HepG2 (cell line): ENCODE measurements at regions not wholly inside any gene's neighbourhood (a gene's known extent, or its start where the extent isn't known, plus 50 kb on each side); places are given as distances from the start of the nearest gene placed in this dataset.
"Not testable (repeated sequence)": the region's sequence is repeated elsewhere in the genome, so short reads cannot be mapped to it uniquely, and the experiment has no call there.

Source experiments
- ATAC-seq: fragments of 200-7000 bp; cut with Tn5 transposase; 3 replicates; pipeline ENCODE4 v1.9.1; 2020; ENCODE audit warnings: mild to moderate bottlenecking, moderate library complexity
- BruUV-seq: library from RNA; stranded (reverse); fragments of 400-500 nt; replicated peaks from 2 replicates; lab custom pipeline; 2021; lab: Mats Ljungman, UMichigan
- CTCF ChIA-PET: fragments of 300-600 bp; formaldehyde crosslinking; extraction: SDS; loops from one replicate; lab custom pipeline; 2021; ENCODE audit warnings: low total read pairs, inconsistent platforms, low intra/inter-chr PET ratio; lab: Yijun Ruan, JAX
- POLR2A ChIA-PET: fragments of 350-600 bp; sonication (Branson Sonifier 250); formaldehyde crosslinking; loops from one replicate; lab custom pipeline; 2020; ENCODE audit warnings: antibody characterized with exemption, inconsistent platforms; lab: Yijun Ruan, JAX
- DNase-seq: peaks from one replicate; pipeline ENCODE4 v3.0.0-alpha.2; 2015; ENCODE audit warnings: low spot score
- FAIRE-seq: peaks from 3 replicates; lab custom pipeline; 2011; peaks lifted over from hg19 to GRCh38; lab: Jason Lieb, UNC
- H2AFZ ChIP-seq: one replicate; pipeline ENCODE4 v1.6.1; 2011; ENCODE audit warnings: low read length, inconsistent platforms
- H3K27ac ChIP-seq: fragments of 300-600 bp; 3 replicates; pipeline ENCODE4 v1.8.0; 2011; ENCODE audit warnings: mixed run types, mild to moderate bottlenecking, mixed read lengths, low read length, inconsistent platforms; ENCODE audit not compliant: insufficient read depth; ENCODE audit errors: extremely low read length
- H3K27me3 ChIP-seq, 2 experiments: fragments of 200-600 bp in 1 of 2; 2 replicates in 1 of 2; 3 replicates in 1 of 2; pipeline versions ENCODE4 v1.6.0 to v1.8.0; 2011; ENCODE audit warnings: low read length in 2 of 2, mild to moderate bottlenecking in 2 of 2, moderate library complexity in 2 of 2, inconsistent platforms in 1 of 2; ENCODE audit not compliant: insufficient read depth in 2 of 2, control insufficient read depth in 1 of 2
- H3K36me3 ChIP-seq, 2 experiments: fragments of 200-600 bp in 1 of 2; replicated peaks in 1 of 2; 2 replicates in 1 of 2; 3 replicates in 1 of 2; pipeline versions ENCODE4 v1.5.1 to v1.8.0; 2011; ENCODE audit warnings: low read length in 2 of 2, inconsistent platforms in 1 of 2; ENCODE audit not compliant: insufficient read depth in 2 of 2, control insufficient read depth in 1 of 2
- H3K4me1 ChIP-seq: 2 replicates; pipeline ENCODE4 v1.5.1; 2012; ENCODE audit warnings: low read length, inconsistent platforms; ENCODE audit not compliant: insufficient read depth
- H3K4me2 ChIP-seq: 2 replicates; pipeline ENCODE4 v1.6.0; 2011; ENCODE audit warnings: low read depth, low read length, inconsistent platforms
- H3K4me3 ChIP-seq, 3 experiments: fragments of 200-600 bp in 1 of 3; sonication (generic), shearing (Covaris generic) in 1 of 3; replicated peaks in 1 of 3; 2 replicates each; pipeline ENCODE4 v1.5.1; 2011 to 2016; ENCODE audit warnings: low read length in 3 of 3, inconsistent platforms in 2 of 3, low read depth in 2 of 3, mild to moderate bottlenecking in 2 of 3, control low read depth in 1 of 3, mixed read lengths in 1 of 3; ENCODE audit not compliant: insufficient read depth in 1 of 3
- H3K79me2 ChIP-seq: one replicate; pipeline ENCODE4 v1.6.1; 2011; ENCODE audit warnings: low read length, inconsistent platforms; ENCODE audit not compliant: insufficient read depth
- H3K9ac ChIP-seq: 2 replicates; pipeline ENCODE4 v1.6.0; 2011; ENCODE audit warnings: mild to moderate bottlenecking, low read depth, low read length, inconsistent platforms; ENCODE audit not compliant: insufficient read depth
- H3K9me3 ChIP-seq: 2 replicates; pipeline ENCODE4 v1.5.1; 2012; ENCODE audit warnings: mild to moderate bottlenecking, low read length
- H4K20me1 ChIP-seq: 2 replicates; pipeline ENCODE4 v1.6.0; 2011; ENCODE audit warnings: inconsistent platforms, mild to moderate bottlenecking, low read length, moderate library complexity; ENCODE audit not compliant: insufficient read depth
- HMGA1 ChIP-seq: sonication (generic); formaldehyde crosslinking; conservative IDR thresholded peaks from 2 replicates; pipeline ENCODE4 v1.4.0; 2020; ENCODE audit warnings: missing genetic modification reagents
- XRCC5 ChIP-seq: fragments of 200-400 bp; formaldehyde crosslinking; optimal IDR thresholded peaks from 2 replicates; pipeline ENCODE3; 2017; ENCODE audit warnings: mild to moderate bottlenecking, low read length
- ZBTB34 ChIP-seq: sonication (generic); formaldehyde crosslinking; IDR thresholded peaks from 2 replicates; pipeline ENCODE4 v1.8.0; 2022; ENCODE audit warnings: mild to moderate bottlenecking, missing genetic modification reagents
- whole genome bisulfite sequencing: methylation state at CpG from one replicate; pipeline ENCODE4 v1.1.6; 2017; ENCODE audit warnings: low lambda C conversion rate; 5-methylcytosine and 5-hydroxymethylcytosine counted together
- in situ Hi-C: cut with HindIII; loops from 2 replicates; pipeline ENCODE4 v1.10.0; 2017; ENCODE audit warnings: low pct_unique_long_range_greater_than_20kb; ENCODE audit not compliant: extremely low pct_ligation_motif_present
- intact Hi-C: fragments of 100-400 bp; cut with micrococcal nuclease; formaldehyde crosslinking; loops from one replicate; pipeline ENCODE4 v1.10.0; 2022; ENCODE audit not compliant: unreplicated experiment

- 5% methylated on average over 1 of the region's 3 CpGs for WGBS
- ATAC-seq (no peak), DNase-seq (no peak), FAIRE-seq (no peak)
- Histone ChIP-seq H3K27me3 (no peaks in the 10 kb centered on the region), H4K20me1 (no peaks in the 10 kb centered on the region), H3K79me2 (no peaks in the 10 kb centered on the region), H3K9ac (no peak overlapping the region), H2AFZ (no peak overlapping the region), H3K4me2 (no peak overlapping the region), H3K4me3 (no peak overlapping the region), H3K9me3 (peaks cover 58% of the 10 kb centered on the region), H3K36me3 (no peaks in the 10 kb centered on the region), H3K4me1 (no peaks in the 10 kb centered on the region), H3K27ac (no peak overlapping the region)
- TF ChIP-seq HMGA1 (CRISPR knock-in tag): no peak
- no peak for TF ChIP-seq XRCC5
- TF ChIP-seq ZBTB34 (CRISPR knock-in tag): no peak
- ChIA-PET POLR2A (no interaction called here), CTCF (no interaction called here)
- in situ Hi-C loops (no loop called here), intact Hi-C loops (no loop called here)
- BruUV-seq: no TSS peak
Measured at GRCh38 chr19:28541029-28541428, 671.9 kb downstream of the UQCRFS1 start.

DNA sequence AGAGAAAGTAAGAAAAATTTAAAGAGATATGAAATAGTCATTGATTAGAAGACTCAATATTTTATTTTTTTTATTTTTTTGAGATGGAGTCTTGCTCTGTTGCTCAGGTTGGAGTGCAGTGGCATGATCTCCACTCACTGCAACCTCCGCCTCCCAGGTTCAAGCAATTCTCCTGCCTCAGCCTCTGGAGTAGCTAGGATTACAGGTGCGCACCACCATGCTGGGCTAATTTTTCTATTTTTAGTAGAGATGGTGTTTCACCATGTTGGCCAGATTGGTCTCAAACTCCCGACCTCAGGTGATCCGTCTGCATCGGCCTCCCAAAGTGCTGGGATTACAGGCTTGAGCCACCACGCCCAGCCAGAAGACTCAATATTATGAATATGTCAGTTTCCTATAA lies 672.6 kb downstream of the UQCRFS1 start:
- H4K20me1 ChIP-seq, H3K79me2 ChIP-seq, H3K36me3 ChIP-seq, DNase-seq, H3K9ac ChIP-seq, CTCF ChIA-PET, POLR2A ChIA-PET, H3K4me3 ChIP-seq, intact Hi-C loops, ATAC-seq, H3K27me3 ChIP-seq, H3K4me2 ChIP-seq, BruUV-seq, in situ Hi-C loops, H2AFZ ChIP-seq, H3K27ac ChIP-seq, FAIRE-seq, H3K4me1 ChIP-seq: not testable (repeated sequence)
- H3K9me3 ChIP-seq: peaks cover 57% of the 10 kb centered on the region
- 72% methylated on average over 6 of the region's 6 CpGs for WGBS
